NCI-H187 treated with DMSO at 0.1 percent for 48 hours (cell line): ENCODE measurements at regions not wholly inside any gene's neighbourhood (a gene's known extent, or its start where the extent isn't known, plus 50 kb on each side); places are given as distances from the start of the nearest gene placed in this dataset.
"Not testable (repeated sequence)": the region's sequence is repeated elsewhere in the genome, so short reads cannot be mapped to it uniquely, and the experiment has no call there.

ENCODE experiments used
- DNase-seq: peaks from one replicate; lab custom pipeline; 2025; lab: John Stamatoyannopoulos, UW

DNA sequence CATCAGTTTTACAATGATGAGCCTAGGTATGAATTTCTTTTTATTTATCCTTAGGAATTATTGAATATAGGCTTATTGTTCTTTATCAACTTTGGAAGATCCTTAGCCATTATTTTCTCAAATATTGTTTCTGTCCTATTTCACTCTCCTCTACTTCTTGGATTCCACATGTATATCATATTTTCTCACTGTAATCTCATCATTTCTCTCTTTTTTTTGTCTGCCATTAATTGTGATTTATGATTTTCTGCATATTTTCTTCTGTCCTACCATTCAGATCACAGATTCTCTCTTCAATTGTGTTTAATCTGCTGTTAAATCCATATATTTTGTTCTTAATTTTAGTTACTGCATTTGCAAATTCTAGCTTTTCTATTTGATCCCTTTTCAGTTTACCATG is 139.8 kb downstream of the ARRDC3 start:
- DNase-seq = no peak

DNA sequence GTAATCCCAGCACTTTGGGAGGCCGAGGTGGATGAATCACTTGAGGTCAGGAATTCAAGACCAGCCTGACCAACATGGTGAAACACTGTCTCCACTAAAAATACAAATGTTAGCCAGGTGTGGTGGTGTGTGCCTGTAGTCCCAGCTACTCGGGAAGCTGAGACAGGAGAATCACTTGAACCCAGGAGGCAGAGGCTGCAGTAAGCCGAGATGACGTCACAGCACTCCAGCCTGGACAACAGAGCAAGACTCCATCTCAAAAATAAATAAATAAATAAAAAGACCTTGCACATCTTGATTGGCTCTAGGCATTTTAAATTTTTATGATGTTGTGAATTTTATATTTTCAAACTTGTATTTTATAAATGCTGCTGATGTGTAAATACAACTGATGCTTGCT is 141.7 kb downstream of the ARRDC3 start:
- DNase-seq = not testable (repeated sequence)

DNA sequence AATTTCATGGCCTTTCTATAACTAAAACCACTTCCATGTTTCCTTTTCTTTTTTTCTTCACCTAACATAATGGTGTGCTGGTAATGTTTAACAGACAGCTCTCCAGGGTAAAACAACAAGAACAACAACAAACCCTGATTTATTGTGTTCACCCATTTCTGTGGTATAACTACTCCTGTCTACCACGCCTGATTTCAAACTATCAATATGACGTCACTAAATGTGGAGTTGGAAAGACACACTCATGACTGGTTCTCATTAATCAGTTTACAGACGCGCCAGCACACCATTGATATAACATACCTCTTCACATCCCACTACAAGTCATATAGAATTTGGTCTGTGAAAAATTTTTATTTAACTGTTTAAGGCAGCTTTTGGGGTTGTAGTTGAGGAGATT is 142.9 kb downstream of the ARRDC3 start:
- no peak for DNase-seq

DNA sequence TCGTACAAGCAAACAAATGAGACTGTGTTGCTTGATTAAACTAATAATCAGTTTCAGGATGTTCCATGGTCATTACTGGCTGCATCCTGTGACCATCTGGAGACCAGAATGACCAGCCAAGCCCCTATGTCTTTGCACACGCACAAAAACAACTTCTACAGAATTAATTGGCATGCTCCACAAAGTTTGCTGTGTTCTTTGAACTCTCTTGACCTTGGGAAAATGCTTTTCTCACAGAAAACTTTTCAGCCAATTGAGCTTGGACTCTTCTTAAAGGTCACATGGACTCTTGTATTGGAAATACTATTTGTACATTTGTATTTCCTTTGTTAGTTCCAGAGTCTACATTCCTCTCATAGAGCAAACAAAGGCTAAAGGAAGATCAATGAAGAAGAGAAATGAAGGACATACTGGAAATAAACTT is 147.8 kb downstream of the ARRDC3 start:
- DNase-seq = no peak

DNA sequence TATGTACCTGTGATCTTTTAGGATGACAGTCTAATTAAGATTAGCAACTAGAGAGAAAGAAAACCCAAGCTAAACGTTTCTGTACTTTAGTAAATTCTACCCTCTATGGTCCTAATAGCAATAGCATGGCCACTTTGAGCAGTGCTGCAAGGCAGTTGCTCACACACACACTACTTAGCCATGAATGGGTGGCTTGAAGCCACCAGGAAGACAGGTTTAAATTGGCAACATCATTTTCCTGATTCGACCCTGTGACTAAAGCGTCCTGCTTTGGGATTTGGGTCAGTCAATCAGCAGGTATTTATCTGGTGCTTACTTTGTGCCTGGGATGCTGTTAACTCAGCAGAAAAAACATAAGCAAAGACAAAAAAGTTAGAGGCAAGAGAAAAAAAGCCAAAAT is 150.6 kb downstream of the ARRDC3 start:
- DNase-seq = no peak

DNA sequence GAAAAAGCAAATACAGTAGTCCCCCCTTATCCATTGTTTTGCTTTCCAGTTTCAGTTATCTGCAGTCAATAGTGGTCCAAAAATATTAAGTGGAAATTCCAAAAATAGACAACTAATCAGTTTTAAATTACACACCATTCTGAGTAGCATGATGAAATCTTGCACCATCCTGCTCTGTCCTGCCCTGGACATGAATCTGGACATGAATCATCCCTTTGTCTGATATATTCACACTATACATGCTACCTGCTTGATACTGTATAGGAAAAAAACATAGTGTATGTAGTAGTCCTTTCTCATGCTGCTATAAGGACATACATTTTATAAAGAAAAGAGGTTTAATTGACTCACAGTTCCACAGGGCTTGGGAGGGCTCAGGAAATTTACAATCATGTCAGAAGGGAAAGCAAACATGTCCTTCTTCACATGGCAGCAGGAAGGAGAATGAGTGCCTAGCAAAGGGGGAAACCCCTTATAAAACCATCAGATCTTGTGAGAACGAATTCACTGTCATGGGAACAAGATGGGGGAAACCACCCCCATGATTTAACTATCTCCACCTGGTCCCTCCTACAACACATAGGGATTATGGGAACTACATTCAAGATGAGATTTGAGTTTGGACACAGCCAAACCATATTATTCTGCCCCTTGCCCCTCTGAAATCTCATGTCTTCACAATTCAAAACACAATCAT is 153.9 kb downstream of the ARRDC3 start:
- no peak for DNase-seq

DNA sequence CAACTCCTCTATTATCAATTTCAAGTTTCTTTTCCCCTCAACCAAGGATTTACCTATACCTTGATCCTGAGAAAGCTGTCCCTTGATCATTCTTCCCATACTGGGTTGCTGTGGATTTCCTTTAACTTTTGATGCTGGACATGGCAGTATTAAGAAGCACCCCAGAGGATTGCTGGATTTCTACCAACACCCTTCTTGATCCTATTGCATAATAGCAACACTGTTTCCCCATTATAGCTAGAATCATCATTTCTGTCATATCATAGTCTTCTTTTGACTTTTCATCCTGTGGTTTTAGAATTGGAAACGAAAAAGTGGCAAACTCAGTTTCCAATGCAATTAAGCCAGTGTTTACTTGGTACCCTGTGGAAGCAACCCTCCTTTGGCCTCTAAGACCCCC is 154.9 kb downstream of the ARRDC3 start:
- DNase-seq = no peak

DNA sequence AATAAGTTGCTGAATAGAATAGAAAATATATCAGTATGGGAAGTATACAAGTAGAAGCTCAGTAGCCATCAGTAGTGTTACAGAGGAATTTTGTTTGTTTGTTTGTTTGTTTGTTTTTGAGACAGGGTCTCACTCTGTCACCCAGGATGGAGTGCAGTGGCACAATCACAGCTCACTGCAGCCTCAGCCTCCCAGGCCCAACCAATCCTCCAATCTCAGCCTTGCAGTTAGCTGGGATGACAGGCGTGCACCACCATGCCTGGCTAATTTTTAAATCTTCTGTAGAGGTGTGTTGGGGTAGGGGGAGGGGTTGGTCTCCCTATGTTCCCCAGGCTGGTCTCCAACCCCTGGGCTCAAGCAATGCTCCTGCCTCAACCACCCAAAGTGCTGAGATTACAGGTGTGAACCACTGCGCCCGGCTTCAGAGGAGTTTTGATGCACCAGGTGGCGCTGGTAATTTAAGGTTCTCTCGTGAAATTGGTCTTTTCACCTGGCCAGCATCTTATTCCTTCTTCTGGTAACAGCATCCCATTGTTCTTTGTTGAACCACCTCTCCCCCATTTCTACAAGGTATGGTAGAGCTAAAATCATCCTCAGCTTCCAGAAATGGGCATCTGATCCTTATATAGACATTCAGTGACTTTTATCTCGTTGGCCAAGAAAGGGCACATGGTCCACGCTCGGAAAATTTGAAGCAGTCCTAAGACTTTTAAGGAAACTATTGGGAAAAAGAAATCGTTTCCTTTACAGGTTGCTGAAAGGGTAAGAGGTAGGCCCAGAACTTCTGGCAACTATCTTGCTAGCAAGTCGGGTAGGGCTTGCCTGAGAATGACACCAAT is 157.1 kb downstream of the ARRDC3 start:
- no peak for DNase-seq

DNA sequence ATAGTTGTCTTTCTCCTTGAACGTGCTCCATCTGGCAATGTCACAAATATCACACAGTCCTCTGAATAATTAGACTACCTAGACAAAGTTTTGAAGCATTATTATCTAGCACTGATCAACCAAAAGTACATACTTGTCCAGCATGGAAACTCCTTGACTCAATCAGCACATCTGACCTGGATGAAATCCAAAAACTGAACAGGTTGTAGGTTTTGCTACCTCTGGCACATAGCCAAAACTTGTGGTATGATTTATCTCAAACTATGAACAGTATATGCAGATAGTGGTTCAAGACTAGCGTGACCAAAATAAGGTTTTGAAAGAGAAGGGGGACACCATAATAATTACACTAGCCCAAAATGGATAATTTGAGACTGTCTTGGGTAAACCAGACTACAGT is 158.1 kb downstream of the ARRDC3 start:
- DNase-seq = no peak

DNA sequence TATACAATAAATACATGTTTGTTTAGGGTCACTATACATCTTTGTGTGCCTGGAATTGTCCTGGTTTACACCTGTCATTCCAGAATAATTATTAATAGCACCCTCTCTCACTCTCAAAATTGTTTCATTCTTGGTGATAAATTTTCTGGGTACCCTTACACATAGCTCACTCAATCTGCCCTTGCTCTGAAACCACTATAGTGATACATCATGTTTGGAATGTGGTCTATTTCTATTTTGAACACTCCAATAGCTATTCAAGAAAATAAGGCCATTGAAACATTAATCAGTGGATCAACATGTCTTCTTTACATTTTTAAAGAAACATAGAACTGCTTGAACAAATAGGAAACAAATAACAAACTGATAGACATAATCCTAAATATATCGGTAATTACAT is 158.7 kb downstream of the ARRDC3 start:
- DNase-seq = no peak

DNA sequence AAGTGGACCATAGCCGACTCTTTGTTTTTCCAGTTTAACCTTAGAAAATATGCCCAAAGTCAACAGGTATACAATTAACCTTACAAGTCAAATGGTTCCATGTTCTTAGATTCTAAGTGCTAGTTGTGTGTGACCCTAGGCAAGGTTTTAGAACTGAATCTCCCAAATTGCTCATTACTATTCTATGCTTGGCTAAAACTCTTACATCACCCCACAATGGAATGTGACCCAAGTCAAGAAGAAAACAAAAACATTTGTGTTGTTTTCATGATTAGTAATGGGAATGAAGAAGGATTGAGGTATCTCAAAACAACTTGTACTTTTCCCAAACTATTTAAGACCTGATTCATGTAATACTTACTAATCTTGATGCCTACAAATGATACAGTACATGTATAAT is 159.2 kb downstream of the ARRDC3 start:
- no peak for DNase-seq

DNA sequence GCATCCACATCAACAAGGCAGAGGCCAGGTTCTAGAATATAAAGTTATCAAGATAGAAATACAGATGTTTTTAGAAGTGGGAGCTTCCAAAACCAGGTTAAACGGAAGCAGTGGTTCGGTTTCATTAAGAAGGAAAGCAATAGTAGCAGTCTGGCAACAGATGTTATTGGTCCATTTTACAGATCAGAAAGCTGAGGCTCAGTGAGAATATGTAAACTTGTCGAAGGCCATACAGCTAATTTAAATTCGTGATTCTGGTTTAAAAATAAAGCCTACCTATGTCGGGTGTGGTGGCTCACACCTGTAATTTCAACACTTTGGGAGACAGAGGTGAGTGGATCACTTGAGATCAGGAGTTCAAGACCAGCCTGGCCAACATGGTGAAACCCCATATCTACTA is 160.6 kb downstream of the ARRDC3 start:
- DNase-seq = no peak

DNA sequence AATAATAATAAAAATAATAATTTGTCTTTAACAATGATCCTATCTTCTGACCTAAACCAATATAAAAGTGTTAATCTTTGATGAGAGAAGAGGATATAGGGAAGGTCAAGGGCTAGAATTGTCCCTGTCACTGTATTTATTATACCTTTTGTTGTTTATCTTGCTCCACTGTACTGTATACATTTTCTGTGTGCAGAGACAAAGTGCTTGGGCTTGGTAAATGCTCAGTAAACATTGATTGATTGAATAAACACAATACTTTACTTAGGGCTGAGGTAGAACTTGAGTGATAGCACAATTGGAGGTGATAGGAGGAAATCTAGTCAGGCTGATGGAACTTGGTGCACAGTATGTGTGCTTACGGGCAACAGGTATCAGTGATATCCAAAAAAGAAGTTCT is 161.2 kb downstream of the ARRDC3 start:
- DNase-seq = no peak

DNA sequence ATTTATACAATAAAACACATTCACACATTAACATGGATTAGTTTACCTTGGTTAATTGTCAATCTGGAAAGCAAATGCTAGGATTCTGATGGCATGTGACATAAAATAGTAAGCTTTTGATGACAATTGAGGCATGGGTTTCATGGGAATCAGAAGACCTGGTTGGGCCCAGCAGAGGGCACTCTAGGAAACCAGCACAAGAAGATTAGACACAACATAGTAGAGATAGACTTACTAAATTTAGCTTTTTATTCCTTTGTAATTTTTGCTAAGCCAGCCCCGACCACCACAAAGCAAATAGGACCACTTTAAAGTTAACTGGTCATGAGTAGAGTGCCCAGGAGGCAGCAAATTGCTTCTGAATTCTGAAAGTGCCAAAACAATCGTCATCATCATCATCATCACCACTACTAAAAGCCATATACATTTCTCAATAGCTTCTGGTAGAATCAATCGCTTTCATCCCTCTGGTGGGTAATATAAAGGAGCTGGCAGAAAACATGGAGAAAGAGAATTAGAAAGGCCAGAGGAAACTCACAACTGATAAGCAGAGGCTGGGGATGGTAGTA is 163.2 kb downstream of the ARRDC3 start:
- no peak for DNase-seq

DNA sequence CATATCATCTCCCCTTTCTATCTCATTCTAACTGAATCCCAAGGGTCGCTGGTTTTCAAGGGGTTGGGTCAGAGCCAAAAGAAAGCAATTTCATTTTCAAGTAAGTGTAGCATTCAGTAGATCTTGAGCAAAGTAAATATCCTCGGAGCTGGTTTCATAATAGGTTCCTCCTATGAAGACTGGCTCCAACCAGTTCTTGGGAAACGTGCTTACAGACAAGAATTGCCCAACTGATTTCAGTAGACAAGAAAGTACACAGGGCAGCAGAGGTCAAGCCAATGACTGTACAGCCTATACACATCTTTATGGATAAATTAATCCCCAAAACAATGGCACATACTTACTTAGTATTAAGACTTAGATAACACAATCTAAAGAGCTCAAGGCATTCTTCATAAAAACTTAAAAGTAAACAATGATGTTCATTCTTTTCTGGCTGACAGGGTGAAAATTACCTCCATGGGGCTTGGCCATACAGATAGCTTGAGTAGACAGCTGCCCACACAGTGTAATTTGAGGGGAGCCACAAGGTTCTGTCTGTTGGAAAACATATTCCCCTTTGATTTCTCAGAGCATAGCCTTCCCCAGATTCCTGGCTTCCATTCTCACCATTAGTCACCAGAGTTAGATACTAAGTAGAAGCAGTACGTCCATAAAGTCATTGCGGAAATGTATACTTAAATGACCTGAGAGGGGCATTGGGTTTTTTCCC is 163.9 kb downstream of the ARRDC3 start:
- DNase-seq = peak; percentile 18

DNA sequence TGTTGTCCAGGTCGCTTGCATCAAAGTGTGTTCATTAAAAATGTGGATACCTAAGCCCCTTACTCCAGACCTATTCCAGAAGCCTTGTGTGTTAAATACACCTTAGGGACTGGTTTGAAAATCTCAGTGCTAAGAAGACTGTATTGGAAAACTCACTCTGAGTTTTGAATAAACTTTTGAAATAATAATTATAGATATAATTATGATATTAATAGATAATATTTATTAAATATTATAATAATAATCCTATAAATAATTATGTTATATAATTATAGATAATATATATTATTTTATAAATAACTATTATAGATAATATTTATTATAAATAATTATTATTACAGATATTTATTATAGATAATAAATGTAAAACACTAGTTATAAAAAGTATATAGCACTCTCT is 165.3 kb downstream of the ARRDC3 start:
- DNase-seq = no peak

DNA sequence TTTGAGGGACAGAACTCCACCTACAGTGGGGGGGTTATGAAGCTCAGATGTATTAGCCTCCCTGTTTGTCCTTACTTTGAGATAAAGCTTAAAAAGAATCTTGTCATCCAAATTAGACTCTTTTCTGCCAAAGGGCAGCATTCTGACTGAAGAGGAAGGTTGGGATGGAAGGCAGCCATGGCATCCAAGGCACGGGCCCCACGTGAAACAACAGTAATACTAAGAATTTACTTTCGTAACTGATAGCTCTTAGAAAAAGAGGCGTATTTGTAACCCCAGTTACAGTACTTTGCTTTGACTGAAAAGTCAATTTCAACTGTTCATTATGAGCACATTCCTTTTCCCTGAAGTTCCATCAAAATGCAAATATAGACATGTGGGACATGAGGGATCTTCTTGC is 168.5 kb downstream of the ARRDC3 start:
- no peak for DNase-seq
